Thyroid gland (tissue), 4 donors: ENCODE measurements at regions not wholly inside any gene's neighbourhood (a gene's known extent, or its start where the extent isn't known, plus 50 kb on each side); places are given as distances from the start of the nearest gene placed in this dataset.

Experiments used
- DNase-seq, 2 donors: peaks; one replicate each; pipeline ENCODE4 v3.0.0-alpha.2; 2019
- H3K27ac ChIP-seq, 3 donors: fragments of 200-600 bp; sonication (generic); 1 replicate in 2 of 3; 2 replicates in 1 of 3; pipeline ENCODE4 v1.5.1; 2016 to 2019; ENCODE audit warnings: mild to moderate bottlenecking in 1 of 3, moderate library complexity in 1 of 3
- H3K27me3 ChIP-seq: fragments of 200-600 bp; sonication (generic); one replicate; pipeline ENCODE4 v1.5.1; 2019
- H3K36me3 ChIP-seq, 2 donors: fragments of 200-600 bp; sonication (generic); one replicate each; pipeline ENCODE4 v1.5.1; 2016 to 2019
- H3K4me1 ChIP-seq, 2 donors: fragments of 200-600 bp; sonication (generic); one replicate each; pipeline ENCODE4 v1.5.1; 2017 to 2019
- H3K4me3 ChIP-seq, 3 donors: fragments of 200-600 bp; sonication (generic); replicated peaks in 1 of 3; 1 replicate in 2 of 3; 2 replicates in 1 of 3; pipeline ENCODE4 v1.5.1; 2016; ENCODE audit warnings: mild to moderate bottlenecking in 1 of 3
- H3K9me3 ChIP-seq: fragments of 200-600 bp; sonication (generic); one replicate; pipeline ENCODE4 v1.5.1; 2017
- CTCF ChIP-seq, 6 experiments: fragments of 200-600 bp in 3 of 6; fragments of 450-650 bp in 3 of 6; sonication (generic) in 3 of 6; IDR thresholded peaks; one replicate each; pipeline ENCODE4 v1.5.1; 2016 to 2019; ENCODE audit warnings: antibody characterized with exemption in 6 of 6, mild to moderate bottlenecking in 2 of 6, inconsistent platforms in 1 of 6, moderate library complexity in 1 of 6
- POLR2A ChIP-seq, 2 donors: fragments of 450-650 bp; IDR thresholded peaks; one replicate each; pipeline ENCODE4 v1.6.1; 2017; ENCODE audit warnings: antibody characterized with exemption in 2 of 2, mild to moderate bottlenecking in 2 of 2, moderate library complexity in 1 of 2
- WGBS, 2 donors: methylation state at CpG; one replicate each; pipeline ENCODE4 v1.1.5; 2017; 5-methylcytosine and 5-hydroxymethylcytosine counted together
- intact Hi-C: fragments of 100-400 bp; cut with DNase I; formaldehyde crosslinking; loops from one replicate; pipeline ENCODE4 v1.15.1; 2023

GRCh38 chr3:194075802-194076460, 60.0 kb upstream of the HES1 start:
- Histone ChIP-seq H3K27ac (no peak overlapping the region), H3K9me3 (no peaks in the 10 kb centered on the region), H3K4me3 (no peak overlapping the region), H3K27me3 (no peaks in the 10 kb centered on the region), H3K36me3 (no peaks in the 10 kb centered on the region), H3K4me1 (peaks cover 5 to 8% of the 10 kb centered on the region in 2 donors)
- intact Hi-C loops = no loop called here
- 74 to 78% methylated on average over 6 of the region's 6 CpGs for WGBS, 2 donors
- peak in 1 of 2 donors; percentile 23 for DNase-seq
- TF ChIP-seq CTCF (IDR thresholded peaks at IDR 0.05) (no peak), POLR2A (IDR thresholded peaks at IDR 0.05) (no peak)

GRCh38 chr3:194076475-194076874, 59.5 kb upstream of the HES1 start:
- Histone ChIP-seq H3K27me3 (no peaks in the 10 kb centered on the region), H3K36me3 (no peaks in the 10 kb centered on the region), H3K27ac (no peak overlapping the region), H3K4me3 (no peak overlapping the region), H3K9me3 (no peaks in the 10 kb centered on the region), H3K4me1 (peaks cover 5 to 6% of the 10 kb centered on the region in 2 donors)
- TF ChIP-seq POLR2A (IDR thresholded peaks at IDR 0.05) (no peak), CTCF (IDR thresholded peaks at IDR 0.05) (no peak)
- intact Hi-C loops = no loop called here
- 82 to 88% methylated on average over 7 of the region's 7 CpGs for WGBS, 2 donors
- DNase-seq = no peak

GRCh38 chr3:194077602-194078001, 58.3 kb upstream of the HES1 start:
- 80 to 82% methylated on average over 2 of the region's 2 CpGs for WGBS, 2 donors
- H3K4me3 ChIP-seq = no peak overlapping the region
- H3K9me3 ChIP-seq = no peaks in the 10 kb centered on the region
- no peak overlapping the region for H3K27ac ChIP-seq
- H3K4me1 ChIP-seq = peaks cover 0 to 2% of the 10 kb centered on the region in 2 donors
- H3K36me3 ChIP-seq = no peaks in the 10 kb centered on the region
- intact Hi-C loops = no loop called here
- TF ChIP-seq POLR2A (IDR thresholded peaks at IDR 0.05) = no peak
- TF ChIP-seq CTCF (IDR thresholded peaks at IDR 0.05) = no peak
- H3K27me3 ChIP-seq = no peaks in the 10 kb centered on the region
- no peak for DNase-seq

DNA sequence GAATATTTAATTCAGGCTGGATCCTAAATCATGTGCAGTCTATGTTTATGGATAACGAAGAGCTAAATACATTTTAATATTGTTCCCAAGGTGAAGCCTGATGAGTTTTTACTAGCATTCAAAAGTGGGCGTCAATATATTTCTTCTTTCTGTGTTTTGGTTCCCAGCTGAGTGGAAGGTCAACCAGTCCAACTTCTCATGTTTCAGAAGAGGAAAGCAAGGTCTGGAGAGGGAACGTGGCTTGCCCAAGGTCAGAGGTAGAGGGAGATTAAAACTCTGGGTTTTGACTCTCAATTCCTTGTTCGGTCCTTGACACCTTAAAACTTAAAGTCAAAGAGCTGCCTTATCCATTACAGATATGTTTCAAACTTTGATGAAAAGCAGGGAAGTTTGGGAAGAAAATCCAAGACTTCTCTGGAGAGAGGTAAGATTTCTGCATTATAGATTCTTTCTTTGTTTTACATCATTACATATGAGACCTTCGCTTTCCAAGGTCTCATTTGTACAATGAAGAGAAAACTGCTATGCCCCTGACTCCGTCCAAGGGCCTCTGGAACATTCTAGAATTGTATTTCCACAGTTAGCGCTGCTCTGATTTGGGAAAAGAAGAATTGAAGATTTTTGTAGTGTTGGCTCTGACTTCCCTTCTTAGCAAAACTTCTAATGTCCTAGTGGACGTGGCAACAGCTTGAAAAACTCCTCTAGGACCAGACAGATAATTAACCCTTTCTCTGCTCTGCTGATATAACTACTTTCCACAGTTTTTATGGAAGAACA, 57.7 kb upstream of the HES1 start:
- H3K9me3 ChIP-seq = no peaks in the 10 kb centered on the region
- H3K4me1 ChIP-seq = peaks cover 0 to 4% of the 10 kb centered on the region in 2 donors
- TF ChIP-seq POLR2A (IDR thresholded peaks at IDR 0.05) (no peak), CTCF (IDR thresholded peaks at IDR 0.05) (no peak)
- DNase-seq = no peak
- H3K36me3 ChIP-seq = no peaks in the 10 kb centered on the region
- H3K4me3 ChIP-seq = no peak overlapping the region
- 70 to 78% methylated on average over 8 of the region's 8 CpGs for WGBS, 2 donors
- H3K27me3 ChIP-seq = no peaks in the 10 kb centered on the region
- no peak overlapping the region for H3K27ac ChIP-seq
- intact Hi-C loops = no loop called here

- Histone ChIP-seq H3K27ac (no peak overlapping the region), H3K9me3 (no peaks in the 10 kb centered on the region), H3K4me1 (peaks cover 0 to 4% of the 10 kb centered on the region in 2 donors), H3K27me3 (no peaks in the 10 kb centered on the region), H3K36me3 (no peaks in the 10 kb centered on the region), H3K4me3 (no peak overlapping the region)
- DNase-seq = no peak
- intact Hi-C loops = no loop called here
- no peak for TF ChIP-seq POLR2A (IDR thresholded peaks at IDR 0.05)
- TF ChIP-seq CTCF (IDR thresholded peaks at IDR 0.05) = no peak
- WGBS, 2 donors = 82 to 84% methylated on average over 14 of the region's 14 CpGs
These were observed 56.2 kb upstream of the HES1 start for GRCh38 chr3:194079702-194080172.
